NOMO-1 (cell line): ENCODE measurements at regions not wholly inside any gene's neighbourhood (a gene's known extent, or its start where the extent isn't known, plus 50 kb on each side); places are given as distances from the start of the nearest gene placed in this dataset.
"Not testable (repeated sequence)": the region's sequence is repeated elsewhere in the genome, so short reads cannot be mapped to it uniquely, and the experiment has no call there.

Experiments used
- DNase-seq, 2 experiments: peaks; one replicate each; lab custom pipeline; 2025; ENCODE audit not compliant: unreplicated experiment in 2 of 2; lab: John Stamatoyannopoulos, UW

DNA sequence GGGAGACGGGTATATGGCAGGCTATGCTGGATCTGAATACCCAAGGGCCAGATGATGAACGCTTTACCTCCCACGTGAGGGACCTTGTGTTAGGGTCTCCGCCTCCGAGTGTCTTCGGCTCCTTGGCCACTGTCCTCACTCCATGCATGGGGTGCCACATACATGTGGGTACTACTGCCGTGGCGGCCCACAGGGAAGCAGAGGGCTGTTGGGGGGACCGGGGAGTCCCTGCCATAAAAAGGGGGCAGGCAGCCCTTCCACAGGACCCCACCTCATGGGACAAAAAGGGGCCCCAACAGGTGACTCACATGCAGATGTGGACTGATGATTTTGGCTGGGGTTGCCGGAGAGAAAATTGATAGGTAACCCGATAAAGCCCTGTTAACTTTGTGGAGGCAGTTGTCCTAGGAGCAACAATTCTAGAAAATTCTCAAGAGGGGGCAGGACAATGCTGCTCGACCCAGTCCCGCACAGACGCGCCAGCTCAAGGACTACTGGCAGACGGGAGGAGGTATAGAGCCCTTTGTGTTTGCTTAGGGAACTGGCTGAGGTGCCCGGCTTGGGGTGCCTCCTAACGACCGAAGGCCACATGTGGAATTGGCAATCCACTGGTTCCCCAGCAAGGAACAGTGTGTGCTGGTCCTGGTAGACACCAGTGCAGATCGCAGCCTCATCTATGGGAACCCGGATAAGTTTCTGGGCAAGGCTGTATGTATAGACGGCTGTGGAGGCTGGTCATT lies 695.7 kb upstream of the AGA start:
- DNase-seq = no peak

DNA sequence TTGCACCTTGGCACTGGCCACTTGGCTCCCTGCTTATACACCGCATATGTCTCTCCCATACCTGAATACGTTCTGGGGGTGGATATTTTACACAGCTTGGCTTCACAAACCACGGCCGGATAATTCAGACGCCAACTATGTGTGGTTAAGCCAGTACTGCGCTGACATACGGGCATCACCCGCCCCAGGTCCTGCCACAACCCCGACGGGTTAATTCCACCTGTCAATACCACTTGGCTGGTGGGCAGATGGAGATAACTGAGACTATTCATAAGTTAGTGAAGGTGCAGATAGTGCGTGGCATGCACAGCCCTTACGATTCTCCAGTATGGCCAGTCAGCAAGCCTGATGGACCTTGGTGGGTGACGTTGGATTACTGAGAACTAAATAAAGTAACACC lies 696.3 kb upstream of the AGA start:
- no peak for DNase-seq

DNA sequence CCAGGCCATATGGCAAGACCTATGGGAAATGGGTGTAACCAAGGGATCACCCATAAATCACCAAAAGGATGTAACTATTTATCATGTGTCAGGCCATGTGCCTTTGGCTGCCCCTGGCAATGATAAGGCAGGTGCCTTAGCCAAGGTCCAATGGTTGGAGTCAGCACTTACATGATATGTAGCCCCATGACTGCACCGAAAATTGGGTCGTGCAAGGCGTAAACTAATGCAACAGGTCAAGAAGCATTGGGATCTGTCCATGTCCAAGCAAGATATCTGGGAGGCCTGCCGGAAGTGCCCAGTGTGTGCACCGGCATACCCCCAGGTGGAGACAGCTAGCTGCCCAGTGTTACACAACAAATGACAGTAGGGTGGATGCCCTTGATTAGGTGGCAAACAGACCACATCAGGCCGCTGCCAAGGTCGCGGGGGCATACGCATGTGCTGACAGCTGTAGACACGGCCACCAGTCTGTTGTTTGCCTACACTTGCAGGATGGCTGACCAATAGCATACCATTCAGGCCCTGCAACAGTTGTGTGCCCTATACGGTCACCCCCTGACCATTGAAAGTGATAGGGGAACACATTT lies 698.2 kb upstream of the AGA start:
- DNase-seq = no peak

- DNase-seq = no peak
Observed at GRCh38 chr4:178142724-178143123, 700.5 kb upstream of the AGA start.

- no peak for DNase-seq
Observed at GRCh38 chr4:178148106-178148505, 705.9 kb upstream of the AGA start.

GRCh38 chr4:178165251-178165950 lies 723.2 kb upstream of the AGA start:
- no peak for DNase-seq

DNA sequence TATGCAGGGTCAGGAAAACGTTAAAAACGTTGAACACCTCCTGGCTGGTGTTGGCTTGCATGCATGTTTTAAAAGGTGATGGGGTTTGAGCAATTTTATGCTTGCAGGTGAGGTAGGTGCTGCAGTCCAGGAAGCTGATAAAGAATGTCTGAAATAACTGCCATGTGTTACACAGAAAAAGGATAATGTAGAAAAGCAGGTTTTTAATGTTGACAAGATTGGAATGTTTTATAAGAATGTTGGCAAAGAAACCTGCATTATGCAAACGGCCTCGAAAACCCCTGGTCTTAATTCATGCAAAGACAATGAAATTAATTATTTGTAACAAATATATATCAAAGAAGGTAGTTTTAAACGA lies 723.7 kb upstream of the AGA start:
- no peak for DNase-seq

GRCh38 chr4:178173771-178174170 lies 731.5 kb upstream of the AGA start:
- DNase-seq = no peak

GRCh38 chr4:178174756-178175155 lies 732.5 kb upstream of the AGA start:
- no peak for DNase-seq

- DNase-seq = no peak
Observed at GRCh38 chr4:178185517-178185916, 743.3 kb upstream of the AGA start.

DNA sequence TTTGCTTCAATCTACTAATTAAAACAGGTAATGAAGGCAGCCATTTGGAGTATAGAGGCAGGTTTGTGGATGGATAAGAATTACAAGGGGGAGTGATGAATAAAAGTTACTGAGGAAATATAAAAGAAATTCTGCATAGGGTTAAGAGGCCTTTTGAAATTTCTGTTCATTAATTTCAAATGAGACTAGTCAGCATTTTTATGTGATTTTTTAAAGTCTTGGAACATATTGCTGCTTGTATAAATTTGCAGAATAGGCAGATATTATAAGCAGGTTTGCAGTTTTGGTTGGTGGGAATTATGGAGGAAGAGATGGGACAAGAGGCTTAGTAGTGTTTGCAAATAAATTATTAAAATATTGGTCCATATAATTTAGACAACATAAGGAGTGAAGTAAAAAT lies 750.4 kb upstream of the AGA start:
- DNase-seq = no peak

- DNase-seq = no peak
Observed at GRCh38 chr4:178196751-178197374, 754.6 kb upstream of the AGA start.

- no peak for DNase-seq
Observed at GRCh38 chr4:178198691-178199090, 756.5 kb upstream of the AGA start.

- no peak for DNase-seq
Observed at GRCh38 chr4:178202422-178202821, 760.2 kb upstream of the AGA start.

GRCh38 chr4:178205826-178206225 lies 763.6 kb upstream of the AGA start:
- DNase-seq = no peak

DNA sequence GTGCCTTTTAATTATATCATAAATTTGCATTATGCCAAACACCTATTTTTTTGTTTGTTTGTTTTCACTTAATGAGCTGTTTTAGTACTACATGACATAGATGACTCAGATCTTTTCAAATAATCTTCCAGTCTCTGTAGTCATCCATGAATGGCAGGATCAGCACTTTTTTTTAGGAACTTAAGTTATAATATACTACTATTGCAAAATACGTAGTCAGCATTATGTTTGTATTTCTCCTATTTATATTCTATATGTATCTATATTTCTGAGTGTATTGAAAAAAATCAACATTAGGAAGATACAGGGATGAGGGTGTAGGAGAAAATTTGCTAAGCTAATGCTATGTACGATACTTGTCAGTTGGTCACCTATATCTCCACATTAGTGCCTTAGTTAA lies 773.1 kb upstream of the AGA start:
- DNase-seq = no peak

DNA sequence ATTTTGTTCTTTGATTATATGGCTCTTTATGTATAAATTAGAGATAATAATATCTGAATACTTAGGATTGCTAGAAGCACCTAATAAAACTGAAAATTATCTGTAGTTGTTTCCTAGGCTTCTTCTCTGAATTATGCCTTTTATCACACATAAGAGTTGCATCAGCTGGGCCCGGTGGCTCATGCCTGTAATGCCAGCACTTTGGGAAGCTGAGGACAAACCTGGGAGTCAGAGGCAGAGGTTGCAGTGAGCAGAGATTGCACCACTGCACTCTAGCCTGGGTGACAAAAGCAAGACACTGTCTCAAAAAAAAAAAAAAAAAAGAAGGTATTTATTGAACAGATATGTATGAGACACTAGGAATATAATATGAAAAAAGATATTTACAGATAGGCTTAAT lies 773.5 kb upstream of the AGA start:
- DNase-seq = no peak

DNA sequence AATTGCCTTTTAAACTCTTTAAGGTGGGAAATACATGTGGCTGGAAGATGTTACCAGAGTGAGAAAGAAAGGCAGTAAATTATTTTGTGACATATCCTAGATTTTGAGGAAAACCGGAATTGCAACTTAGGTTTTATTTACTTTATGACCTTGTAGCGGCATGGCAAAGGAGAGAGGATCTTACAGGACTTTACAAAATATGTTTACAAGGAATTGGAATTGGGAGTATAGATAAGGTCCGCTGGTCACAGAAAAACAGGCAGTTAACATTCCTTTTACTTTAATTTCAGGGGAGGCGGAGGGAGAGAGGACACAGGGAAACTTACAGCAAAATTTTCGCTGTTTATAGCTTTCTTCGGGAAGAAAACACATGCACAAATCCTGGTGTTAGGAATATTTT lies 784.2 kb upstream of the AGA start:
- DNase-seq = not testable (repeated sequence)

DNA sequence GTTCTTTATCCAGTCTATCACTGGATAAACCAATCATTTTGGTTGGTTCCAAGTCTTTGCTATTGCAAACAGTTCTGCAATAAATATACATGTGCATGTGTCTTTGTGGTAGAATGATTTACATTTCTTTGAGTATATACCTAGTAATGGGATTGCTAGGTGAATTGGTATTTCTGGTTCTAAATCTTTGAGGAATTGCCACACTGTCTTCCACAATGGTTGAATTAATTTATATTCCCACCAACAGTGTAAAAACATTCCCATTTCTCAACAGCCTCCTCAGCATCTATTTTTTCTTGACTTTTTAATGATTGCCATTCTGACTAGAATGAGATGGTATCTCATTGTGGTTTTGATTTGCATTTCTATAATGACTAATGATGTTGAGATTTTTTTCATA lies 791.7 kb upstream of the AGA start:
- DNase-seq = no peak

GRCh38 chr4:178240891-178241290 lies 798.7 kb upstream of the AGA start:
- no peak for DNase-seq

DNA sequence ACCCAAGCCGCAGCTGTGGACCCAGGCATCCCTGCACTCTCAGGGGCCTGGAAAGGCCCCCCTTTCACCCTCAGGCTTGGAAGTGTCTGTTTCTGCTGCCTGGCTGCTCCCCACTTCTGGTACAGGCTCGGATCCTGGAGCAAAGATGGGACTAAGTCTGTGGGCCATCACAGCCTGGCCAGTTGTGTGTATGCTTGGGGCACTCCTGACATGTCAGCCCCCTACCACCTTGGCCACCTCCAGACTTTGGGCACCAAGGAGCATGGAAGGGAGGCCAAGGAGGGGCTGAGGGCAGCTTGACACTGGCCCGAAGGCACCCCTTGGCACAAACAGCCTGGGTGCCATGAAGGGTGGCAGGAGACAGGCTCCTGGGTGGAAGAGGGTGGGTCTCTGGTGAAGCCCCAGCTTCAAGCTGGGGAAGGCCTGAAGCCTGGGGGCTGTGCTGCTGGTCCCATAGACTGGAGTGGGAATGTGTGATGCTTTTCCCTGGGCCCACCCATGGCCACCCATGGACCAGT lies 799.4 kb upstream of the AGA start:
- DNase-seq = no peak

GRCh38 chr4:178242655-178243054 lies 800.4 kb upstream of the AGA start:
- DNase-seq = no peak
